Tibial nerve (tissue), 4 donors: ENCODE measurements at regions not wholly inside any gene's neighbourhood (a gene's known extent, or its start where the extent isn't known, plus 50 kb on each side); places are given as distances from the start of the nearest gene placed in this dataset.

Experiments
- CTCF ChIP-seq, 5 experiments: fragments of 200-600 bp in 3 of 5; fragments of 450-650 bp in 2 of 5; sonication (generic) in 3 of 5; IDR thresholded peaks; one replicate each; pipeline ENCODE4 v1.5.1; 2016 to 2019; ENCODE audit warnings: antibody characterized with exemption in 5 of 5, mild to moderate bottlenecking in 3 of 5, moderate library complexity in 2 of 5
- EP300 ChIP-seq, 2 donors: sonication (generic); formaldehyde crosslinking; IDR thresholded peaks; one replicate each; pipeline ENCODE4 v1.6.1; 2017; ENCODE audit warnings: antibody characterized with exemption in 2 of 2, mild to moderate bottlenecking in 1 of 2
- POLR2A ChIP-seq, 2 donors: fragments of 450-650 bp; IDR thresholded peaks; one replicate each; pipeline ENCODE4 v1.6.1; 2017; ENCODE audit warnings: antibody characterized with exemption in 2 of 2, mild to moderate bottlenecking in 2 of 2, moderate library complexity in 2 of 2

GRCh38 chr12:108037960-108038359, 91.1 kb upstream of the WSCD2 start:
- no peak for TF ChIP-seq CTCF (IDR thresholded peaks at IDR 0.05)
- no peak for TF ChIP-seq EP300 (IDR thresholded peaks at IDR 0.05)
- no peak for TF ChIP-seq POLR2A (IDR thresholded peaks at IDR 0.05)
